HS-5 (cell line): ENCODE measurements at regions not wholly inside any gene's neighbourhood (a gene's known extent, or its start where the extent isn't known, plus 50 kb on each side); places are given as distances from the start of the nearest gene placed in this dataset.

Experiments
- DNase-seq: peaks from one replicate; pipeline ENCODE4 v3.0.0-alpha.2; 2012; ENCODE audit warnings: low read depth

GRCh38 chr16:87003414-87003755 is 313.8 kb downstream of the C16orf95 start:
- DNase-seq, result no peak

DNA sequence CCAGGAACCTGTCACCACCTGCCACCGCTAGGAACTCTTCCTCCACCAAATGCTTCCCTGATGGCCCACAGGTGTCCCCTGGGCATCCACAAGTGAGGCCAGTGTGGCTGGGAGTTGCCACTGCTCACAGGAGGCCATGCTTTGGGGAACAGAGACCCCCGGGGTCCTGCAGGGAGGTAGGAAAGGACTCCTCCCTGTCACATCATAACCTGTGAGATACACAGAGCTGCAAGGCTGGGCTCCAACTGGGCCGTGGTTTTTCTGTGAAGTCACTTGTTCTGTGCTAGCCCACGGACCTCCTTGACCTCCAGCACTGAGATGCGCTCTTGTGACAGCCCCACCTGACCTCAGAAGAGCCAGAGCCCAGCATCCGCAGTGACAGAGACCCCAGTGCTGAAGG is 311.2 kb downstream of the C16orf95 start:
- DNase-seq, result no peak

- DNase-seq, result no peak
Measured at GRCh38 chr16:87006789-87007745, 310.1 kb downstream of the C16orf95 start.

GRCh38 chr16:87007907-87008306 is 309.3 kb downstream of the C16orf95 start:
- no peak for DNase-seq

- no peak for DNase-seq
Measured at GRCh38 chr16:87008664-87009063, 308.5 kb downstream of the C16orf95 start.

DNA sequence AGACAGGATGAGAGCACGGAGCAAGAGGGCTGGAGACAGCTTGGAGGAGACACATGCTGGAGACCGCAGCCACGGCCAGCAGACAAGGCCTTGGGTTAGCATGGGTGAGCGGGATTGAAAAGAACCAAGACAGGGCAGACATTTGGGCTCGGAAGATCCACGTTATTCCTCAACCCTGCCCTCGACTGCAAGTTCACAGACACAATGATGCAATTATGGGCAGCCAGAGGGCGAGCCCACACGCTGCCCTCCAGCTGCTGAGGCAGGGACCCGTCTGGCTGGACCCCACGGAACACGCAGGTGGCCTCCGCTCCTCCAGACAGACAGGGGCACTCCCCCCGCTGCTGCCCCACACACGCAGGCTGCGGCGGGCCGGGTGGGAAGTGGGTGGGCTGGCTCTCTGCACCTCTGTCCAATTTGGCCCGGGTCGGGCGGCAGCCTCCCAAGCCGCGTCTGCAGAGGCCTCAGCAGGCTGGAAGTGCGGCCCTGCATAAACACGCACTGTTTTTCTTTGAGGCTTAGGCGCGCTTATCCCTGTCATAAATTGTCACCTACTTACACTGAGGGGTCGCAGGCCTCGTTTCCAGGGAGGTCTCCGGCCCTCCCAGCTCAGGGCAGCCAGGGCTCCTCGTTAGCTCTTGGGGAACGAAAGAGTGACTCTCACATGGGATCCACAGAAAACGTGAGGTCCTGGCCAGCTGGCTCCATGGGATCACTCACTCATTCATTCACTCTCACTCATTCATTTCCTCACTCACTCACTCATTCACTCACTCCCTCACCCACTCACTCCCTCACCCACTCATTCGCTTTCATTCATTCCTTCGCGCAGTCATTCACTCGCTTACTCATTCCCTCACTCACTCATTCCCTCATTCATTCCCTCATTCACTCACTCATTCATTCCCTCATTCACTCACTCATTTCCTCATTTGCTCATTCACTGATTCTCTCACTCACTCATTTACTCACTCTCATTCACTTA is 303.9 kb downstream of the C16orf95 start:
- DNase-seq, result no peak

GRCh38 chr16:87014112-87014511 is 303.1 kb downstream of the C16orf95 start:
- DNase-seq, result no peak

DNA sequence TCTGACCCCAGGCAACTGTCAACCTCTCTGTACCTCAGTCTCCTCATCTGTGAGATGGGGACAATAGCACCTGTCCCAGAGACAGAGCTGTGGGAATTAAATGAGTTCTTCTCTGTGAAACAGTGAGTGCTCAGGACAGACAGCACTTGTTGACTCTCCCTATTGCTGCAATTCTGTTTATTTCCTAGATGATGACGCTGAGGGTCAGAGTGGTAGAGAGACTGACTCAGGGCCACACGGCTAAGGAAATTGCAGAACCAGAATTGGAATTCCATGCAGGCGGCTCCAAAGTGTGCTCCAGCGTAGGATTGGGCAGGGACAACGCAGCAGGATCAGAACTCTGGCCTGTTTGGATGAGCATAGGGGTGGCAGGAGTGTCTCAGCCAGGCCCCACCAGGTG is 302.2 kb downstream of the C16orf95 start:
- DNase-seq, result no peak

- no peak for DNase-seq
Measured at GRCh38 chr16:87016046-87017035, 300.9 kb downstream of the C16orf95 start.

DNA sequence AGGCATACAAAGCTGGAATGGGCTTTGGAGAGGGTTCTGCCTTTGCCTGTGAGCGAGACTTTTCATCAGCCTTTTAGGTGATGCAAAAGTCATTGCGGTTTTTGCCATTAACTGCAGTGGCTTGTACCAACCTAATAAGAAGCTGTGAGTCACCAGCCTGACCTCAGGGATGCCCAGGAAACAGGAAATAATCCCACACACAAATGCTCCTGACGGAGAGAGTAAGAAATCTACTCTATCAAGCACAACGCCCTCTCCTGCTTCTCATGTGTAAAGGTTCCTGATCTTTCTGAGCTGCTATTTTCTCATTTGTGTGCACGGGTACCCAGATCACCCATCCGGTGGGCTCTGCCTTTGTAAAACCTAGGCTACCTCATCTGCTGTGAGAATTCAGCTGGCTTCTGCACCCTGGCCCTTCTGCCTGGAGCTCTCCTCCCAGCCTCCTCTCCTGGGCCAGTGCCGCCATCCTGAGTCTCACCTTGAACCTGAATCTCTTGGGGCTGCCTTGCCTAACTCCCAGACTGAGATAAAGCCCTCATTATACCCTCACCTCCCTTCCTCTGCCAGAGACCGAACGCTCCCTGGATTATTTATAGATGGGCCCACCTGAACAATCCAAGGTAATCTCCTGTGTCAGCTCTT is 299.7 kb downstream of the C16orf95 start:
- DNase-seq, result peak; percentile 23

GRCh38 chr16:87025676-87026075 is 291.5 kb downstream of the C16orf95 start:
- DNase-seq, result no peak

GRCh38 chr16:87027056-87027616 is 290.1 kb downstream of the C16orf95 start:
- no peak for DNase-seq

DNA sequence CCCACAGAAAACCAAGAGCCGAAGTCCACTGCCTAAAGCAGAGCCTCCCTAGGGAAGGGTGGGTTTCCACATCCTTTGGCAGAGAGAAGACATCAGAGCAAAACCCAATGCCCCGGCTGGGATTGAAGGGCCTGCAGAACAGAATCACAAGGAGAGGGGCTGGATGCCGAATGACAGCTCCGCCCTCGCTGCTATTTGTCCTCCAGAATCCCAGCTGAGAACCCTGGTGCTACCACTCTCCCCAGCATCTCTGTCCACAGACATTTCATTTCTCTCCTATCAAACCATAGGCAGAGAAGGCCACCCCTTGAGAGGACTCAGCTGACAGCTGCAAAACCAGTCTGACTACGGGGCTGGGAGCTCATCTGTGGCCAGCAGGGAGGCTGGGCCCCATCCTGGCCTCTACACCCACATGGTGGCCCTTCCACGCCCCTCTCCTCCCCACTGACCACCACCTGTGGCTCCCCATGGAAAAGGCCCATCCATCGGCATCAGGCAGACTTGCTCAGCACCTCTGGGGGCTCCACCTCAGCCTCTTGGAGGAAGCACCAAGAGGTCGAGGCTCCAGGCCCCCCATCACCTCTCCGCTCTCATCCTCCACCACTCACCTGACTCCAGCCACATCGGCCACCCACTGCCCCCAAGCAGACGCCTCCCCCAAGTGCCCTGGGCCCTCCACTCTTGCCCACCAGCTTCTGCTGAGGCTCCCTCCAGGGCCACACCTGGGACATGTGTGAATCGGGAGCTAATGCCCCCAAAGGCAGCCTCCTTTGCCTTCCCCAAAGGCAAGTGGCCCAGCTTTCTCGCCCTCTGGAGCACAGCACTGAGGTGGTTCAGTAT is 288.5 kb downstream of the C16orf95 start:
- DNase-seq, result no peak

GRCh38 chr16:87032554-87032953 is 284.6 kb downstream of the C16orf95 start:
- DNase-seq, result no peak

GRCh38 chr16:87033021-87033471 is 284.1 kb downstream of the C16orf95 start:
- no peak for DNase-seq

- no peak for DNase-seq
Measured at GRCh38 chr16:87033541-87034300, 283.5 kb downstream of the C16orf95 start.

DNA sequence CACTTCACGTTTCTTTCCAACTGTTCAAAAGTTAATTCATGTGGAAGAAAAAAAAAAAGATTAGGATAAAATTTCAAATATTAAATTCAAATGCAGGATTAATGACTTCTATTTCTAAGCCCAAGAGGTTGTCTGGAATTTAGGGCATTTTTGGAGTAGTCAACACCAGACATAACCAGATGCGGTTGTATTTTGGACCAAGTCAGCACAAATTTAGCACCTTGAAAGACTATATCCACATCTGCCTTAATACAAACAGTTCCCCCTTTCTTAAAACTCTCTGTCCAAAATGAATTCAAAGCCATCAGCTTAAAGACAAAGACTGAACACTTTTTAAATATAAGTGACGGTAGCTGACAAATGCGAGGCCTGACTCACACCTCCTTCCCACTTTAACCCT is 282.9 kb downstream of the C16orf95 start:
- DNase-seq, result no peak

- DNase-seq, result no peak
Measured at GRCh38 chr16:87035053-87035452, 282.1 kb downstream of the C16orf95 start.

DNA sequence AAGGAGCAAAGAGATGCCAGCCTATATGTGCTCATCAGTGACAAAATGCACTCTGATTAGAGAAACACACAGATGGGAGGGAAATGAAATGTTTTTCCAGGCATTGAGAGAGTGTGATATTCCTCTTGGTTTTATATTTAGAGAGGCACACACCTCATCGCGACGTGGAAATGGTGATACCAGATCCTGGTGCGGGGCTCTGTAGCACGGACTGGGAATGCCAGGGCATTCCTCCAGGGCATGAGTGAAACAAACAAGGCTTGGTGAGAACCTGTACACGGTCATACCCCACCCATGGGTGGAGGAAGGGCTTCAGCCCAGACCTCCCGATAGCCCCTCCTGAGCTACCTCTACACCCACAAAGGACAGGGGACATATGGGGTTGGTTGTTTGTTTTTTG is 280.2 kb downstream of the C16orf95 start:
- DNase-seq, result no peak
